Fibroblast of upper back skin (primary cell): ENCODE measurements at regions not wholly inside any gene's neighbourhood (a gene's known extent, or its start where the extent isn't known, plus 50 kb on each side); places are given as distances from the start of the nearest gene placed in this dataset.
A peak's percentile ranks its signal among the peaks of the same experiment; 100 is the strongest.

ENCODE experiments used
- DNase-seq: peaks from one replicate; pipeline ENCODE4 v3.0.0-alpha.2; 2013

GRCh38 chr10:78401624-78402367, 368.1 kb downstream of the RPS24 start:
- no peak for DNase-seq

- no peak for DNase-seq
Observed at GRCh38 chr10:78402591-78402990, 368.9 kb downstream of the RPS24 start.

GRCh38 chr10:78403781-78404180, 370.1 kb downstream of the RPS24 start:
- no peak for DNase-seq

GRCh38 chr10:78404296-78404695, 370.6 kb downstream of the RPS24 start:
- DNase-seq: no peak

DNA sequence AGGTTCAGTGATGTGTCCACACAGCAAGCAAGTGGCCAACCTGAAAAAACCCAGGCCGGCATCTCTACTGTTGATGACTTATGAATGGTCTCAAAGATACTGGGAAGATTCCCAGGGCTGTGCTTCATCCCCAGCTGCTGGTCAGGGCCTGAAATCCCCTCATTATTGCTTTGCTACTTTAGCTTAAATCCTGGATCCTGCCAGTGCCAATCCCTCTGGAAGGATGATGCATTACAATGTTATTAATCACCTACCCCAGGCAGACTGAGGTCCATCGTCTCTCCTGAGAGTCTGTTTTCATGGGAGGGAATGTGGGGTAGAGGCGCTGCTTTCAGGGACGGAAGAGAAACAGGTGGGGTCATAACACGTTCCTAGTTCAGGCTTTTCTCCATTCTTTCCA, 371.6 kb downstream of the RPS24 start:
- peak; percentile 40 for DNase-seq

- DNase-seq: no peak
Observed at GRCh38 chr10:78405736-78406135, 372.1 kb downstream of the RPS24 start.

DNA sequence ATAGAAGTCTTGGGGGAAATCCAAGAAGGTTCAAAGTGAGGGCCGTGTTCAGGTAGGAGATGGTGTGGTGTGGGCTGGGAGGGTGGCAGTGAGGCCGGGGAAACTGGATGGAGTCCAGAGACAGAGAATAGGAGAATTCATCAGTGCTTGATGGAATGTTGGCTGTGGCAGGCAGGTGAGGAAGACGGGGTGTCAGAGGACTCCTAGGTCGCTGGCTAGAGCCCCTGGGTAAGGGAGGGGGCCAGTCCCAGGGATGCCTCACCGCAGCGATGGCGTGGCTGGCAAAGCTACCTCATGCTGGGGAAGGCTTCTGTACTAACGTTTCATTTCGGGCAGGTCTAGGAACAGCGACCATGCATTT, 373.0 kb downstream of the RPS24 start:
- DNase-seq: no peak

DNA sequence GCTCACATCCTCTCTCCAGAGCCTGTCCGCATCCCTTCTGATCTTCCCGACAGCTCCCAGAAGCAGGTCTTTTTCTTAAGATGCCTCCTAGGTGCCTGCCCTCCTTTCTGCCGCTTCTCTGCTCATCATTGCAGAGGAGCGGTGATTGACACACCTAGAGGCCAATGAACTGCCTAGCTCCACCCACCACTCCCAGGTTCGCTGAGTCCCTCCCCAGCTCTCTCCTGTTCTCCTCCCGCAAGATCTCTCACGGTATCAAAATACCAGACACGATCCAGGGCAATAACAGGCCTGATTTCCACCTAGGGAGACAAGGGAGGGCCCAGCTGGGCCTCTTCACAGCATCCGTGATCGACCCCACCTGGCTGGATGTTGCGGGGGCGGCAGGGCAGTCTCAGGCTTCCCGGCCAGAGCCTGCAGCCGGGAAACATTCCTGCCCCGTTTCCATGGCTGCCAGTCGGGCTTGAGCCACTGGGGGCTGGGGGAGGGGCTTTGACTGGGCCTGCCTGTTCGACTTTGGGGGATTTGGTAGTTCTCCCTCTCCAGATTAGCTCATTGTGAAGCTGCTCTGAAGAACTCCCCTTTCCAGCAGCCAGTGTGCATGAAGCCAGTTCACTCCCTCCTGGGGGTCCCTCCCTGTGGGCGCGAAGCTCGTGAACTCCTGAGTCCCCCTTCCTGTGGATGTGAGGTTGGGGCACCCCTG, 373.5 kb downstream of the RPS24 start:
- peak; percentile 90 for DNase-seq

DNA sequence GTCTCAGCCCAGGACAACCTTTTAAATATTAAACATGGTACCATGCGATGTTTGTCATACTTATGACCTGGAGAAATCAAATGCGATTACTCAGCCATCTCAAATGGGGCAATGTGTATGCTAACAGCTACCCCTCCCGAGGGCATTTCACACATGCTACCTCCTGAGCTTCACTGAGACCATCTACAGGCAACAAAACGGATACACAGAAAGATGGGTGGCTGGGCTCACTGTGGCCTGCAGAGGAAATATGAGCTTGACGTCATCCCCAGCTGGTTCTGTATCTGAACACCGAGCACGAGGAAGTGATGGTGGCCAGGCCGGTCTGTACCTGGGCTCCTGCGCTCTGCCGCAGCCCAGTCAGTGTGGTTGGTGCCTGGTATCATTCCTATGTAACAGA, 374.3 kb downstream of the RPS24 start:
- DNase-seq: no peak

DNA sequence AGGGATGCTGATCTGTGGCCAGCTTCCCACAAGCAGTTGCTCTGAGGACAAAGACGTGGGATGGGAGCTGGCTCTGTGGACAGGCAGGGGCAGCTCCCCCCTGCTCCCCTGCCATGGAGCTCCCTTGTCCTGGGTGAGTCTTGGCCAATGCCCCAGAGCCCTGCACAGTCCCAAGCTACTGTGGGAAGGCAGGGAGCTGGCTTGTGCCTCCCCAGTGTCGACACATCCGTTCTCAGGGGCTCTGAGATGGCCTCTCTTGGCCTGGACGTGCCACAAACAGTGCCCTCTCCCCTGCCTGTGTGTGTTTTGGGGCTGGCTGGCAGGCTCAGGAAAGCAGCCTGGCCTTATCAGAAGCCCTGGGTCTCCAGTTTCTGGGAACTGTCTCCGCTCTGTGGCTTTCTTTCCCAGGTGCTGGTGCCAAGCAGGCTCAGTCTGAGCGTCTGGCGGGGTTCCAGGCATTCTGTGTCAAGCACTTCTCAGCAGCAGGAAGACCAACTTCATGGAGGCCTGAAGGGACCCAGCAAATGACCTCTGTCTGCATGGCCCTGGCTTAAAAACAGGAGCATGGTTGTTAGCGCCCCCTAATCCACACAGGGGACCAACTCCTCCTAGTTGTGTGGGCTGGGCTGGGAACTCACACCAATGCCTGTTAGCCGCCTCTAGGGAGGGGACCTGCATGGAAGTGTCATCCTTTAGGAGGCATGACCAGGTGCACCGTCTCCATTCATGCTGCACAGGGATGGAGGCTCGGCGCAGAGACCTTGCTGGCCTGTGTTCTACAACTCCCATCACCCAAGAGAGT, 375.2 kb downstream of the RPS24 start:
- DNase-seq: no peak

DNA sequence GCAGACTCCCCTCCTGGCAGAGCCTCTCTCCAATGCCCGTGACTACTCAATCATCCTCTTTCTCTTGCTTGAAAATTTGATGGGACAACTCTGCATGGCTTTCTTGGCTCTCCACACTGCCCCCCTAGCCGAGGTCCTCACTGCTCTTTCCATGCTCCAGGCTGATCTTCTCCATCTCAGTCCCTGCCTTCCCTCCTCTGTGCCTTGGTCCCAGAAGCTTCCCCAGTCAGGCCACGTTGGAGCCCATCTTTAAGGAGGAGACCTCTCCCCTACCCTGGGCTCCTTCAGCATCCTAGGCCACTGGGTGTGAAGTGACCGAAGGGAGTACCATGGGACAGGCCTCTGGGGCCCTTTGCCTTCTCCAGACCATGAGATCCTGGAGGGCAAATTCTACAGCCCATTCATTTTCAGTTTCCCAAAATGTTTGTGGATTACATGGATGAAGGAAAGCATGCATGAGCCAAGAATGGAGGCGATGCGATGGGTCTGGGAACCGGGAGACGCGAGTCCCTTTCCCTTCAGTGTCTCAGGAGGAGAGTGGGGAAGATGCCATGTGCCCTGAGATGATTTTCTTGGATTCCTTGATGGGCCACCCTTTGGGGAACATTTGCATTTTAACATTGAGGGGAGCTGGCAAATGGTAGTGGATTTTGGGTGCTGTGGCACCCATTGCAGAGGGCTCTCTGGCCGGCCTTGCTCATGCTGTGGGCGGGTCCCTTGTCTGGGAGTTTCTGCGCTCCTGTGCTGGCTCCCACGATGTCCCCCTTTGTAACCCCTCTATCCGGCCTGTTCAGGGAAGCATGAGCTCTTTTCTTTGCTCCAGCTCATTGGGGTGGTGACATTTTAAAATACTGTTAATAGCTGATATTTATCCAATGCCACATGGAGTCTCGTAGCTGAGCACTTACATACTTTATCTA, 376.6 kb downstream of the RPS24 start:
- no peak for DNase-seq

DNA sequence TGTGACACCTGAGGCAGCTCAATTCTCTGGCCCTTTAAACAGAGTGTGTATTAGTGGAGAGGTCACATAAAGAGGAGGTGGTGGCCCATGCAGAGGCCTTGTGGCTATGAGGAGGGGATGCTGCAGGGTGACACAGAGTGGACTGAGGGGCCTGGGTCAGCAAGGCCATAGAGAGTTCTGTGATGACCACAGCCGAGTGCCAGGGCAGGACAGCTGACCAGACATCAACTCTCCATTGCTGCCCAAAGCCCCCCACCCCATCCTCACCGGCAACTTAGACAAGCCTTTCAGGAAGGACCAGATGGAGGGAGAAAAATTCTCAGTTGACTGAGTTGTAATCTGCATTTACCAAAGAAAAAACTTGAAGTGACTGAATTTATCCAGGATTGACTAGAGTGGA, 378.1 kb downstream of the RPS24 start:
- no peak for DNase-seq

DNA sequence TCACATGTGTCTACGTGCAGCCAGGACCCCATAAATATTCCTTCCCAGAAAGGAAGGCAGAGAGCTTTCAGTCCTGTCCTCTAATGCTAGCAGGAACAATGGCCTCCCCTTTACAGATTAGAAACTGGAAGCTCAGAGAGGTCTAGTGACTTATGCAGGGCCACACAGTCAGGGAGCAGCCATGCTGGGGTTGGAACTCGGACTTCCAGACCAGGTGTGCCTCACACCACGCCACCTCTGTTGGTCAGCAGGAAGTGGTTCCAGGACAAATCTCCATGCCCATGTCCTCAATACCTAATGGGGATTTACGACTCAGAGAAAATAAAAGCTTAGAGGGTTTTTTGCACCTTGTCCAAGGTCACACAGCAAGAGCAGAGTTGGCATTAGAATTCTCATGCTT, 378.9 kb downstream of the RPS24 start:
- no peak for DNase-seq

DNA sequence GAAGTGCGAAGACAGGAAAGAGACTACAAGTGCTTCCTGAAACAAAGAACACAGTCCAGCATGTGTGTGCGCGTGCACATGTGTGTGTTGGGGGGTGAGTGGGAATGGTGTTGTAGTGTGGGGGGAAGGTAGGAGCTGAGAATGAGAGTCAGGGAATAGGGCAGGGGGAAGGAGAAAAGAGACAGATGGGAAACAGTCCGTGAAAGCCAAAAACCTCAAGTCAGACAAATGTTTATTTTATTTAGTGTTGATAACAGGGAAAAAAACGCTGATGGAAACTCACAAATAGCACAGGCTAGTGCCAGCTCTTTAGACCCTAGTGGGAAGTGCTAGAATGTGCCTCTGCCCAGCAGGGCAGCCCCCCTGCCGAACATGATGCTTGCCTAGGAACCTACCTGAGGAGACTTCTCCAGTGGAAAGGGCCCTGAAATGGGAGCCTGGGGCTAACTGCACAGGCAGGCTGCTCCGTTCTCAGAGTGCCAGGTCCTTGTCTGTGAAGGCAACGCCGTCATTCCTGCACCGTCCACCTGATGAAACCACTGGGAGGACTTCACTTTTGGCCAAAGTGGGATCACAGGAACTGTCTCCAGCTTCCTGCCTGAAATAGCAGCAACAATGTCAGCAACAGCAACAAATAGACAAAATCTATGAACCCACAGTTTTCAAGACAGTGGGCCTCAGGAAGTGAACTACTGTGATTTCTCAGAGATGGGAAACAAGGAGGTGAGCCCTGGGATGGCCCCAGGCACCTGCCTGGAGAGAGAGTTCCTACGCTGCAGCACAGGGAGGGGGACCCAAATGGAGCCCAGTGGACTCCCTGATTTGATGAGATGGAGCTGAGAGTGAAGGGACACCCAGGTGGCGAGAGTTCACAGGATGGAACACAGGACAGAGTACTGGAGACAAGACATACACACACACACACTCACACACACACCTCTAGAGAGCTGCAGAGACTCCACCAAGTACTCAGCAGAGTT, 379.7 kb downstream of the RPS24 start:
- DNase-seq: no peak

GRCh38 chr10:78414380-78414779, 380.7 kb downstream of the RPS24 start:
- no peak for DNase-seq

- DNase-seq: no peak
Observed at GRCh38 chr10:78415111-78415510, 381.4 kb downstream of the RPS24 start.

DNA sequence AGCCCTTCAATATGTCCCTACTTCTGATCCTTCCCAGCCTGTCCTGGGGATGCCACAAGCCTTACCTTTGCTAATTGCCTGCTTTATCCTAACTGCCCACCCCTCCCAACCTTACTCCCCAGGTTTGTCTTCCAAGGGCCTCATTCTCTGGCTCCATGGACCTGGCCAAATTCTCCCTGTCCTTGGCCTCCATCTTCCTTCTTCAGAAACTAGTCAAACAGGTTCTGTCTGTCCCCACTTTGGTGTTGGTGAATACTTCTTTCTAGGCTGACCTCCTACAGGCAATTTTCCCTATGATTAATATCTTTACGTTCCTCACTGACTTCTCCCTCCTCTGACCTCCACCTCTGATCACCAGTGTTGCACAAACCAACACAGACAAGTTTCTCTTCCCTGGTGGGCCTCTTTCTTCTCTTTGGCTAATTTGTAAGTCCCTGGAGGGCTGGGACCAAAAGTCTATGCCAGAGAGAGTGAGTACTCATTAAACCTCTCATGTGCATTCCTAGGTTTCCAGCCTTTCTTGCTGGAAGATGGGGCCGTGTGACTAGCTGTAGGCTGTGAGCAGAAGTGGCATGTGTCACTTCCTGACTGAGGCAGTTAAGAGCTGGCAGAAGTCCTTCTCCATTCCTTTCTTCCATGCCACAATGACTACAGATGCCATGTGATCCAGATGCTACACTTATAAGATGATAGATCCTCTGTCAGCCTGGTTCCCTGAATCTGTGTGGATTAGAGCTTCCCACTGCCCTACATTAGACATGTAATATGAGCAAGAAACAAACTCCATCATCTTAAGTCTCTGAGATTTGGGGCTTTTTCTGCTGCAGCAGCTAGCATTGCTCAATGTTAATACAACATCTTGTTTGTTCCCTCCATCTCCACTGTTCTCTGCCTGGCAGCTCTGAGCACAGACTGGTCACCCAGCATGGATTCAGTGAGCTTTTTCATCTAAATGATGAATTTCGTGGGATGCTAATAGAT, 382.7 kb downstream of the RPS24 start:
- DNase-seq: peak; percentile 71

DNA sequence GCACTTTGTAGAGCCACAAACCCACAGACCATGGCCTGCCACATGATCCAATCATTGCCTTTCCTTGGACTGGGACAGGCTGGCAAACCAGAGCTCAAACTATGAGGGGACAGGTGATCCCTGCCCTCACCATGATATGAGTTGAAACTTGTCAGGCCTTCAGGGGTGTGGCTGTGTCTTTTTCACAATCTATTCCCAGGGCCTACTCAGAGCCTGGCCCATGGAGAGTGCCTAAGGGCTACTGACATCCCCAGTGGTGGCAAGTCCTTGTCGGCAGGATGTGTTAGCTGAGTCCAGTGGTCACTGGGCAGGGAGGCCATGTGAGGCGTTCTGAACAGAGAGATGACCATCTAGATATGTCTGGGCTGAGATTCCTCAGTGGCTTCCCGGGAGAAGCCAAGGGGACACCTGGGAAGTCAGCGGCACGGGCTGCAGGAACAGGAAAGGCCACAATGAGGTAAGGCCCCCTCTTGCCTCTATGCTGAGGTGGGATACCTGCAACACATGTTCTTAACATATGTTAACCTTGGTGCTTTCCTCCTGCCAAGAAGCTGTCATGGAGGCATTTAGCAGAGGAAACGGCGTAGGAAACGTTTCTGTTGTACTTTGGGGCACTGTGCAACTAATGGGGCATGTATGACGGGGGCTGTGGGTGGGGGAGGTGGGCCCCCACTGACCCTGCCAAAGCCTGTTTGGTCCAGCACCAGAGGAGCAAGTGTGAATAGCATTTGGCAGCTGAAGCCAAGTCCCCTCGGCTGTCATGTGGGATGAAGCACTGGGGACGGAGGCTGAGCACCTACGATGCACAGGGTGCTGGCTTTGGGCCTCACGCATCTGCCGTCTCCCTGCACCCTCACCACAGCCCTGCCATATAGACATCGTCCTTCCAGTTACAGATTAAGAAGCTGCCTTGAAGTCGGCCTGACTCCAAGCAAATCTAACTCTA, 384.0 kb downstream of the RPS24 start:
- DNase-seq: no peak
